ENCODE measurements at regions not wholly inside any gene's neighbourhood (a gene's known extent, or its start where the extent isn't known, plus 50 kb on each side); places are given as distances from the start of the nearest gene placed in this dataset.
A peak's percentile ranks its signal among the peaks of the same experiment; 100 is the strongest.

DNA sequence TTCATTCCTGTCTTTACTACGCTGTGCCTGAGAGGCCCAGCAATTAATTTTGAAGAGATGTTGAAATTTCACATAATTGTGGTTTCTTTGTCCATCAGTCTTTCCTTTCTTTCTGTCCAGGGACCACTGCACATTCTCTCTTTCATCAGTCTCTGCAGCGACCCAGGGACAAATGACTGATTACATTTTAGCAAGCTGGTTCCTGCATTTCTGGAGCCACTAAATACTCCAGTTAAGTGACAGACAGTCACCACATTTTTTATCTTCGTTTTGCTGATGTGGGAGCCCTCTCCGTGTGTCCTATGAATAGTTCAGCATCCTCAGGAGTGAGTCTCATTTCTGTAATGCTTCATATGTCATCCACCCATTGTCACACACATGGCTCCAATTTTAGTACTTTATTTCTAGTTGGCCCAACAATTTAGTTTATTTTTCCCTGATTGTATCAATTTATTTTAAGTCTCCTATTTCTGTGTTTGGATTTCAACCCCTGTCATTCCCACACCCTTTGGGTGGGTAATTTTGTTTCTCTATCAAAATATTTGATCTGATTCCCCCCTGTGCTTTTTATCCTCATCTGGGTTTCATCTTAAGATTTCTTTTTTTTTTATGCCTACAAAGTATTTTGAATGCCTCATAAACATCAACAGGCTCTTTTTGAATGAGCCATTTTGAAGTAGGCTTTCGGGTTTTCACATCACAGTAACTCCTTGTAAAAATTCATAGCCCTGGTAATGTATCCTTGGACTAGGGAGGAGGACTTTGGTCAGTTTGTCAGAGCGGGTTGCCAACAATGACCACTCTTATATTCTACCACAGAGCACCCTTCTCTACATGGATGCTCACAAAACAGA, 1196.5 kb downstream of the GALC start (continued):
- TF ChIP-seq, protein P1, sequence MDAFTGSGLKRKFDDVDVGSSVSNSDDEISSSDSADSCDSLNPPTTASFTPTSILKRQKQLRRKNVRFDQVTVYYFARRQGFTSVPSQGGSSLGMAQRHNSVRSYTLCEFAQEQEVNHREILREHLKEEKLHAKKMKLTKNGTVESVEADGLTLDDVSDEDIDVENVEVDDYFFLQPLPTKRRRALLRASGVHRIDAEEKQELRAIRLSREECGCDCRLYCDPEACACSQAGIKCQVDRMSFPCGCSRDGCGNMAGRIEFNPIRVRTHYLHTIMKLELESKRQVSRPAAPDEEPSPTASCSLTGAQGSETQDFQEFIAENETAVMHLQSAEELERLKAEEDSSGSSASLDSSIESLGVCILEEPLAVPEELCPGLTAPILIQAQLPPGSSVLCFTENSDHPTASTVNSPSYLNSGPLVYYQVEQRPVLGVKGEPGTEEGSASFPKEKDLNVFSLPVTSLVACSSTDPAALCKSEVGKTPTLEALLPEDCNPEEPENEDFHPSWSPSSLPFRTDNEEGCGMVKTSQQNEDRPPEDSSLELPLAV (CRISPR knock-in tag; conservative IDR thresholded peaks at IDR 0.05; ENCODE audit: low read depth), result no peak
- TF ChIP-seq PRMT3 (CRISPR knock-in tag; IDR thresholded peaks at IDR 0.05; ENCODE audit: borderline replicate concordance, low read depth), result no peak
- no peak for TF ChIP-seq ZNF792 (CRISPR knock-in tag; IDR thresholded peaks at IDR 0.05)
- TF ChIP-seq ISX (CRISPR knock-in tag; conservative IDR thresholded peaks at IDR 0.05), result no peak
- no peak for TF ChIP-seq CREM (IDR thresholded peaks at IDR 0.05)
- no peak for TF ChIP-seq CREM (CRISPR knock-in tag; IDR thresholded peaks at IDR 0.05)
- TF ChIP-seq ZBTB20 (CRISPR knock-in tag; IDR thresholded peaks at IDR 0.05; ENCODE audit: borderline replicate concordance, low read depth), result no peak
- no peak for TF ChIP-seq CBX2 (IDR thresholded peaks at IDR 0.05; ENCODE audit: low read depth, low read length)
- no peak for TF ChIP-seq CBX2 (CRISPR knock-in tag; IDR thresholded peaks at IDR 0.05; ENCODE audit: low read depth)
- no peak for TF ChIP-seq SOX13 (IDR thresholded peaks at IDR 0.05)
- peak in 1 of 2 experiments; percentile 33; a peak in 1 of 4 replicates for TF ChIP-seq SOX13 (CRISPR knock-in tag; conservative IDR thresholded peaks at IDR 0.05 in 1 of 2, IDR thresholded peaks at IDR 0.05 in 1 of 2)
- TF ChIP-seq CREB1 (IDR thresholded peaks at IDR 0.05), result no peak
- no peak for TF ChIP-seq CREB1 (CRISPR knock-in tag; IDR thresholded peaks at IDR 0.05)
- TF ChIP-seq MATR3 (CRISPR knock-in tag; IDR thresholded peaks at IDR 0.05), result no peak
- no peak for TF ChIP-seq MAF1 (CRISPR knock-in tag; IDR thresholded peaks at IDR 0.05; ENCODE audit: borderline replicate concordance)
- TF ChIP-seq ZBTB46 (CRISPR knock-in tag; IDR thresholded peaks at IDR 0.05; ENCODE audit: borderline replicate concordance), result no peak
- no peak for TF ChIP-seq YEATS4 (CRISPR knock-in tag; IDR thresholded peaks at IDR 0.05; ENCODE audit: borderline replicate concordance)
- TF ChIP-seq NKX3-1 (CRISPR knock-in tag; IDR thresholded peaks at IDR 0.05), result no peak
- TF ChIP-seq ZNF263 (CRISPR knock-in tag; IDR thresholded peaks at IDR 0.05), result no peak
- TF ChIP-seq NCOR1 (IDR thresholded peaks at IDR 0.05; ENCODE audit: borderline replicate concordance, low read length), result peak; percentile 49; the same call in 1 of the 2 replicates
- TF ChIP-seq SMC3 (IDR thresholded peaks at IDR 0.05; ENCODE audit: low read length), result no peak
- TF ChIP-seq ELF4 (CRISPR knock-in tag; IDR thresholded peaks at IDR 0.05; ENCODE audit: borderline replicate concordance), result no peak
- TF ChIP-seq ZNF672 (CRISPR knock-in tag; IDR thresholded peaks at IDR 0.05), result no peak
- 0 out of 2 replicates have a peak, but pooled peaks have one; percentile 6 for TF ChIP-seq SOX5 (CRISPR knock-in tag; IDR thresholded peaks at IDR 0.05; ENCODE audit: borderline replicate concordance)
- no peak for TF ChIP-seq ZC3H4 (CRISPR knock-in tag; IDR thresholded peaks at IDR 0.05; ENCODE audit: borderline replicate concordance)
- TF ChIP-seq, protein P2, sequence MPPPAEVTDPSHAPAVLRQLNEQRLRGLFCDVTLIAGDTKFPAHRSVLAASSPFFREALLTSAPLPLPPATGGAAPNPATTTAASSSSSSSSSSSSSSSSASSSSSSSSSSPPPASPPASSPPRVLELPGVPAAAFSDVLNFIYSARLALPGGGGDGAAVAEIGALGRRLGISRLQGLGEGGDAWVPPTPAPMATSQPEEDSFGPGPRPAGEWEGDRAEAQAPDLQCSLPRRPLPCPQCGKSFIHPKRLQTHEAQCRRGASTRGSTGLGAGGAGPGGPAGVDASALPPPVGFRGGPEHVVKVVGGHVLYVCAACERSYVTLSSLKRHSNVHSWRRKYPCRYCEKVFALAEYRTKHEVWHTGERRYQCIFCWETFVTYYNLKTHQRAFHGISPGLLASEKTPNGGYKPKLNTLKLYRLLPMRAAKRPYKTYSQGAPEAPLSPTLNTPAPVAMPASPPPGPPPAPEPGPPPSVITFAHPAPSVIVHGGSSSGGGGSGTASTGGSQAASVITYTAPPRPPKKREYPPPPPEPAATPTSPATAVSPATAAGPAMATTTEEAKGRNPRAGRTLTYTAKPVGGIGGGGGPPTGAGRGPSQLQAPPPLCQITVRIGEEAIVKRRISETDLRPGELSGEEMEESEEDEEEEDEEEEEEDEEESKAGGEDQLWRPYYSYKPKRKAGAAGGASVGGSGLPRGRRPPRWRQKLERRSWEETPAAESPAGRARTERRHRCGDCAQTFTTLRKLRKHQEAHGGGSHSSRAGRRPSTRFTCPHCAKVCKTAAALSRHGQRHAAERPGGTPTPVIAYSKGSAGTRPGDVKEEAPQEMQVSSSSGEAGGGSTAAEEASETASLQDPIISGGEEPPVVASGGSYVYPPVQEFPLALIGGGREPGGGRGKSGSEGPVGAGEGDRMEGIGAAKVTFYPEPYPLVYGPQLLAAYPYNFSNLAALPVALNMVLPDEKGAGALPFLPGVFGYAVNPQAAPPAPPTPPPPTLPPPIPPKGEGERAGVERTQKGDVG (CRISPR knock-in tag; IDR thresholded peaks at IDR 0.05; ENCODE audit: borderline replicate concordance), result no peak
